HepG2 (cell line): ENCODE measurements at regions not wholly inside any gene's neighbourhood (a gene's known extent, or its start where the extent isn't known, plus 50 kb on each side); places are given as distances from the start of the nearest gene placed in this dataset.

Experiments
- ATF2 ChIP-seq: sonication (generic); formaldehyde crosslinking; IDR thresholded peaks from 2 replicates; pipeline ENCODE4 v1.4.0; 2020; ENCODE audit warnings: missing genetic modification reagents
- GABPA ChIP-seq, 2 experiments: IDR thresholded peaks; 2 replicates each; pipeline ENCODE4 v1.6.1; 2011 to 2016; ENCODE audit warnings: low read depth in 2 of 2, low read length in 1 of 2, missing biosample characterization in 1 of 2, missing genetic modification characterization in 1 of 2
- KAT8 ChIP-seq: IDR thresholded peaks from 2 replicates; pipeline ENCODE4 v1.6.1; 2016; ENCODE audit warnings: missing genetic modification reagents, missing compliant biosample characterization
- MED1 ChIP-seq: sonication (generic); formaldehyde crosslinking; IDR thresholded peaks from 2 replicates; pipeline ENCODE4 v1.4.0; 2020; ENCODE audit warnings: missing genetic modification reagents
- NFE2L2 ChIP-seq: fragments of 150-350 bp; IDR thresholded peaks from 2 replicates; pipeline ENCODE4 v1.6.1; 2014; ENCODE audit warnings: low read length
- THAP7 ChIP-seq: sonication (generic); formaldehyde crosslinking; IDR thresholded peaks from 2 replicates; pipeline ENCODE4 v1.8.1; 2023; ENCODE audit warnings: mild to moderate bottlenecking, missing genetic modification reagents
- ZNF282 ChIP-seq: fragments of 450-650 bp; IDR thresholded peaks from 2 replicates; pipeline ENCODE4 v1.6.1; 2018; ENCODE audit not compliant: partially characterized antibody

- TF ChIP-seq KAT8 (CRISPR knock-in tag) (no peak), GABPA (IDR thresholded peaks at IDR 0.05; ENCODE audit: low read depth, low read length) (no peak), GABPA (CRISPR knock-in tag; IDR thresholded peaks at IDR 0.05; ENCODE audit: low read depth) (no peak), THAP7 (CRISPR knock-in tag) (no peak), MED1 (CRISPR knock-in tag) (no peak), ZNF282 (no peak), NFE2L2 (no peak), ATF2 (no peak)
Measured at GRCh38 chr15:69546182-69546581, 93.6 kb downstream of the RPLP1 start.
